ENCODE measurements at regions not wholly inside any gene's neighbourhood (a gene's known extent, or its start where the extent isn't known, plus 50 kb on each side); places are given as distances from the start of the nearest gene placed in this dataset.

- TF ChIP-seq POLR2A (IDR thresholded peaks at IDR 0.05) (no peak), EP300 (IDR thresholded peaks at IDR 0.05; ENCODE audit: low read depth) (no peak), POLR2AphosphoS5 (IDR thresholded peaks at IDR 0.05) (no peak)
- TF ChIP-seq, protein P1, sequence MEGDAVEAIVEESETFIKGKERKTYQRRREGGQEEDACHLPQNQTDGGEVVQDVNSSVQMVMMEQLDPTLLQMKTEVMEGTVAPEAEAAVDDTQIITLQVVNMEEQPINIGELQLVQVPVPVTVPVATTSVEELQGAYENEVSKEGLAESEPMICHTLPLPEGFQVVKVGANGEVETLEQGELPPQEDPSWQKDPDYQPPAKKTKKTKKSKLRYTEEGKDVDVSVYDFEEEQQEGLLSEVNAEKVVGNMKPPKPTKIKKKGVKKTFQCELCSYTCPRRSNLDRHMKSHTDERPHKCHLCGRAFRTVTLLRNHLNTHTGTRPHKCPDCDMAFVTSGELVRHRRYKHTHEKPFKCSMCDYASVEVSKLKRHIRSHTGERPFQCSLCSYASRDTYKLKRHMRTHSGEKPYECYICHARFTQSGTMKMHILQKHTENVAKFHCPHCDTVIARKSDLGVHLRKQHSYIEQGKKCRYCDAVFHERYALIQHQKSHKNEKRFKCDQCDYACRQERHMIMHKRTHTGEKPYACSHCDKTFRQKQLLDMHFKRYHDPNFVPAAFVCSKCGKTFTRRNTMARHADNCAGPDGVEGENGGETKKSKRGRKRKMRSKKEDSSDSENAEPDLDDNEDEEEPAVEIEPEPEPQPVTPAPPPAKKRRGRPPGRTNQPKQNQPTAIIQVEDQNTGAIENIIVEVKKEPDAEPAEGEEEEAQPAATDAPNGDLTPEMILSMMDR (IDR thresholded peaks at IDR 0.05) = no peak
- Histone ChIP-seq H3K4me1 (no peaks in the 10 kb centered on the region), H3K4me3 (no peak overlapping the region), H3K9me3 (no peaks in the 10 kb centered on the region), H3K27me3 (no peaks in the 10 kb centered on the region), H3K27ac (no peak overlapping the region), H3K36me3 (no peaks in the 10 kb centered on the region)
- intact Hi-C loops (cut with DNase I; ENCODE audit: low total_unique reads) (no loop called here), in situ Hi-C loops (cut with MboI; ENCODE audit: low pct_ligation_motif_present in 1 of 4, low pct_unique_long_range_greater_than_20kb in 1 of 4, low sequenced_read_pairs in 3 of 4) (no loop called here)
- 62 to 77% methylated on average over 2 of the region's 2 CpGs for WGBS, 2 donors (ENCODE audit: low coverage in 1 of 2)
- DNase-seq = no peak
These were observed 519.9 kb downstream of the KCNJ3 start for GRCh38 chr2:155218292-155218924.

GRCh38 chr2:155215037-155215707, 516.7 kb downstream of the KCNJ3 start:
- Histone ChIP-seq H3K4me3 (no peak overlapping the region), H3K27me3 (no peaks in the 10 kb centered on the region), H3K9me3 (no peaks in the 10 kb centered on the region), H3K4me1 (no peaks in the 10 kb centered on the region), H3K27ac (no peak overlapping the region), H3K36me3 (no peaks in the 10 kb centered on the region)
- intact Hi-C loops (cut with DNase I; ENCODE audit: low total_unique reads) (no loop called here), in situ Hi-C loops (cut with MboI; ENCODE audit: low pct_ligation_motif_present in 1 of 4, low pct_unique_long_range_greater_than_20kb in 1 of 4, low sequenced_read_pairs in 3 of 4) (no loop called here)
- 28 to 67% methylated on average over 2 of the region's 2 CpGs for WGBS, 2 donors (ENCODE audit: low coverage in 1 of 2)
- TF ChIP-seq POLR2AphosphoS5 (IDR thresholded peaks at IDR 0.05) (no peak), EP300 (IDR thresholded peaks at IDR 0.05; ENCODE audit: low read depth) (no peak), POLR2A (IDR thresholded peaks at IDR 0.05) (no peak)
- TF ChIP-seq, protein P1 (IDR thresholded peaks at IDR 0.05) = no peak
- DNase-seq = no peak

- no peak for TF ChIP-seq EP300 (IDR thresholded peaks at IDR 0.05; ENCODE audit: low read depth)
- TF ChIP-seq, protein P1 (IDR thresholded peaks at IDR 0.05) = no peak
- no peak for TF ChIP-seq POLR2A (IDR thresholded peaks at IDR 0.05)
- TF ChIP-seq POLR2AphosphoS5 (IDR thresholded peaks at IDR 0.05) = no peak
These were observed 511.4 kb downstream of the KCNJ3 start for GRCh38 chr2:155209696-155210450.

GRCh38 chr2:155203178-155203577, 504.7 kb downstream of the KCNJ3 start:
- intact Hi-C loops (cut with DNase I; ENCODE audit: low total_unique reads) (no loop called here), in situ Hi-C loops (cut with MboI; ENCODE audit: low pct_ligation_motif_present in 1 of 4, low pct_unique_long_range_greater_than_20kb in 1 of 4, low sequenced_read_pairs in 3 of 4) (no loop called here)
- H3K9me3 ChIP-seq = no peaks in the 10 kb centered on the region
- no peaks in the 10 kb centered on the region for H3K4me1 ChIP-seq
- H3K36me3 ChIP-seq = no peaks in the 10 kb centered on the region
- no peaks in the 10 kb centered on the region for H3K27me3 ChIP-seq
- no peak overlapping the region for H3K4me3 ChIP-seq
- TF ChIP-seq POLR2A (IDR thresholded peaks at IDR 0.05) (no peak), POLR2AphosphoS5 (IDR thresholded peaks at IDR 0.05) (no peak), EP300 (IDR thresholded peaks at IDR 0.05; ENCODE audit: low read depth) (no peak)
- TF ChIP-seq, protein P1 (IDR thresholded peaks at IDR 0.05) = no peak
- WGBS, 2 donors (ENCODE audit: low coverage in 1 of 2) = 74 to 88% methylated on average over 1 of the region's 1 CpG
- H3K27ac ChIP-seq = no peak overlapping the region
- DNase-seq = no peak

More at GRCh38 chr2:155209696-155210450, 511.4 kb downstream of the KCNJ3 start:
- Histone ChIP-seq H3K9me3 (no peaks in the 10 kb centered on the region), H3K27me3 (no peaks in the 10 kb centered on the region), H3K27ac (no peak overlapping the region), H3K36me3 (no peaks in the 10 kb centered on the region), H3K4me3 (no peak overlapping the region), H3K4me1 (no peaks in the 10 kb centered on the region)
- intact Hi-C loops (cut with DNase I; ENCODE audit: low total_unique reads) = no loop called here
- DNase-seq = no peak
- WGBS, 2 donors (ENCODE audit: low coverage in 1 of 2) = 39 to 49% methylated on average over 2 of the region's 2 CpGs
- in situ Hi-C loops (cut with MboI; ENCODE audit: low pct_ligation_motif_present in 1 of 4, low pct_unique_long_range_greater_than_20kb in 1 of 4, low sequenced_read_pairs in 3 of 4) = no loop called here
